HCT116 (cell line): ENCODE measurements at regions not wholly inside any gene's neighbourhood (a gene's known extent, or its start where the extent isn't known, plus 50 kb on each side); places are given as distances from the start of the nearest gene placed in this dataset.

Experiments
- ATAC-seq: fragments of 200-7000 bp; cut with Tn5 transposase; 2 replicates; pipeline ENCODE4 v1.9.1; 2020; ENCODE audit warnings: mild to moderate bottlenecking, moderate library complexity
- BruUV-seq: library from RNA; stranded (reverse); fragments of 400-500 nt; replicated peaks from 2 replicates; lab custom pipeline; 2021; lab: Mats Ljungman, UMichigan
- CTCF ChIA-PET: fragments of 300-600 bp; sonication (Branson Sonifier 250); formaldehyde crosslinking; loops from one replicate; lab custom pipeline; 2021; ENCODE audit warnings: antibody characterized with exemption; lab: Charles Lee
- POLR2A ChIA-PET: fragments of 300-600, 350-600 bp; sonication (Branson Sonifier 250); formaldehyde crosslinking; loops from one replicate; lab custom pipeline; 2021; ENCODE audit warnings: antibody characterized with exemption; lab: Charles Lee
- RAD21 ChIA-PET, 2 experiments: fragments of 300-600 bp; sonication (Branson Sonifier 250); formaldehyde crosslinking; loops; one replicate each; lab custom pipeline; 2023; ENCODE audit warnings: low total read pairs in 2 of 2; ENCODE audit not compliant: uncharacterized antibody in 2 of 2, unreplicated experiment in 2 of 2, low non-redundant PET in 1 of 2; lab: Charles Lee
- DNase-seq: peaks from one replicate; pipeline ENCODE4 v3.0.0-alpha.2; 2010; ENCODE audit warnings: low read depth, low spot score
- H2AFZ ChIP-seq: fragments of 200-600 bp; shearing (Covaris generic), sonication (generic); 2 replicates; pipeline ENCODE4 v1.6.1; 2017; ENCODE audit warnings: low read depth, mixed run types, mixed read lengths, antibody characterized with exemption, low read length; ENCODE audit not compliant: poor library complexity, severe bottlenecking
- H3K27ac ChIP-seq: 2 replicates; pipeline ENCODE4 v1.5.1; 2012; ENCODE audit warnings: low read depth, low read length
- H3K27me3 ChIP-seq: fragments of 200-600 bp; sonication (generic); 2 replicates; pipeline ENCODE4 v1.6.1; 2016; ENCODE audit warnings: mixed run types, low read length, mixed read lengths; ENCODE audit not compliant: insufficient read depth
- H3K36me3 ChIP-seq, 2 experiments: fragments of 200-500 bp in 1 of 2; fragments of 200-600 bp in 1 of 2; sonication (Bioruptor generic) in 1 of 2; sonication (generic) in 1 of 2; 2 replicates each; pipeline versions ENCODE4 v1.5.1 to v1.6.1; 2014 to 2016; ENCODE audit warnings: low read length in 2 of 2, inconsistent platforms in 1 of 2, mixed read lengths in 1 of 2, mixed run types in 1 of 2; ENCODE audit not compliant: insufficient read depth in 2 of 2, control insufficient read depth in 1 of 2
- H3K4me1 ChIP-seq, 2 experiments: fragments of 200-600 bp in 1 of 2; sonication (generic) in 1 of 2; 2 replicates each; pipeline versions ENCODE4 v1.5.1 to v1.6.1; 2012 to 2017; ENCODE audit warnings: low read length in 2 of 2, inconsistent platforms in 1 of 2, mild to moderate bottlenecking in 1 of 2, mixed read lengths in 1 of 2, mixed run types in 1 of 2, moderate library complexity in 1 of 2; ENCODE audit not compliant: insufficient read depth in 2 of 2, control insufficient read depth in 1 of 2
- H3K4me2 ChIP-seq: fragments of 200-600 bp; sonication (generic); 2 replicates; pipeline ENCODE4 v1.6.1; 2017; ENCODE audit warnings: mixed run types, low read length, mixed read lengths
- H3K4me3 ChIP-seq, 2 experiments: fragments of 200-600 bp in 1 of 2; sonication (generic) in 1 of 2; replicated peaks in 1 of 2; 2 replicates each; pipeline ENCODE4 v1.5.1; 2011 to 2016; ENCODE audit warnings: low read length in 2 of 2, control low read depth in 1 of 2, low read depth in 1 of 2, mild to moderate bottlenecking in 1 of 2, mixed read lengths in 1 of 2, mixed run types in 1 of 2
- H3K79me2 ChIP-seq: fragments of 200-600 bp; sonication (generic); 2 replicates; pipeline ENCODE4 v1.6.1; 2017; ENCODE audit warnings: mild to moderate bottlenecking, mixed run types, low read length, moderate library complexity, mixed read lengths; ENCODE audit not compliant: insufficient read depth
- H3K9ac ChIP-seq: fragments of 200-600 bp; sonication (generic); 2 replicates; pipeline ENCODE4 v1.6.1; 2016; ENCODE audit warnings: low read length, mixed read lengths
- H3K9me2 ChIP-seq: fragments of 200-600 bp; sonication (generic), shearing (Covaris generic); 2 replicates; pipeline ENCODE4 v1.6.1; 2017; ENCODE audit warnings: mixed run types, mild to moderate bottlenecking, moderate library complexity; ENCODE audit not compliant: insufficient read depth
- H3K9me3 ChIP-seq, 2 experiments: fragments of 200-500 bp in 1 of 2; fragments of 200-600 bp in 1 of 2; sonication (Bioruptor generic) in 1 of 2; sonication (generic) in 1 of 2; 2 replicates each; pipeline ENCODE4 v1.6.1; 2014 to 2017; ENCODE audit warnings: low read length in 2 of 2, mixed read lengths in 2 of 2, inconsistent platforms in 1 of 2, low read depth in 1 of 2, mild to moderate bottlenecking in 1 of 2, mixed run types in 1 of 2, moderate library complexity in 1 of 2; ENCODE audit not compliant: control insufficient read depth in 1 of 2, insufficient read depth in 1 of 2
- H4K20me1 ChIP-seq: fragments of 200-600 bp; sonication (generic), shearing (Covaris generic); 2 replicates; pipeline ENCODE4 v1.6.1; 2017; ENCODE audit warnings: mixed run types, mild to moderate bottlenecking, moderate library complexity; ENCODE audit not compliant: insufficient read depth
- CBX3 ChIP-seq: IDR thresholded peaks from 2 replicates; pipeline ENCODE4 v1.6.1; 2012; ENCODE audit warnings: low read depth
- CEBPB ChIP-seq: IDR thresholded peaks from 2 replicates; pipeline ENCODE4 v1.6.1; 2012; ENCODE audit warnings: low read depth
- EGR1 ChIP-seq: IDR thresholded peaks from 2 replicates; pipeline ENCODE4 v1.6.1; 2012; ENCODE audit warnings: low read depth
- EZH2 ChIP-seq: fragments of 200-600 bp; sonication (generic); IDR thresholded peaks from 2 replicates; pipeline ENCODE4 v1.6.1; 2017; ENCODE audit warnings: antibody characterized with exemption, mixed run types
- EZH2phosphoT487 ChIP-seq: fragments of 200-600 bp; IDR thresholded peaks from 2 replicates; pipeline ENCODE4 v1.6.1; 2018; ENCODE audit warnings: antibody characterized with exemption, borderline replicate concordance
- FOSL1 ChIP-seq: IDR thresholded peaks from 2 replicates; pipeline ENCODE4 v1.6.1; 2012; ENCODE audit warnings: low read depth
- JUND ChIP-seq: IDR thresholded peaks from 2 replicates; pipeline ENCODE4 v1.6.1; 2012
- POLR2A ChIP-seq: IDR thresholded peaks from 2 replicates; pipeline ENCODE4 v1.7.0; 2011; ENCODE audit warnings: borderline replicate concordance; ENCODE audit not compliant: insufficient read depth, insufficient read length; ENCODE audit errors: extremely low read depth
- RAD21 ChIP-seq: IDR thresholded peaks from 2 replicates; pipeline ENCODE4 v1.6.1; 2012; ENCODE audit warnings: low read depth, mild to moderate bottlenecking
- SP1 ChIP-seq: IDR thresholded peaks from 2 replicates; pipeline ENCODE4 v1.6.1; 2012; ENCODE audit warnings: low read depth
- ZNF274 ChIP-seq: fragments of 200-500 bp; sonication (Bioruptor generic); IDR thresholded peaks from 2 replicates; pipeline ENCODE4 v1.6.1; 2014; ENCODE audit warnings: mild to moderate bottlenecking, low read depth, low read length, inconsistent platforms
- intact Hi-C: fragments of 100-400 bp; cut with micrococcal nuclease; formaldehyde crosslinking; loops from 2 replicates; pipeline ENCODE4 v1.10.0; 2022
- TF ChIP-seq, protein P1 (sequence below): IDR thresholded peaks from 2 replicates; pipeline ENCODE4 v1.6.1; 2011; ENCODE audit warnings: mild to moderate bottlenecking, low read length, moderate library complexity; ENCODE audit not compliant: insufficient replicate concordance; ENCODE audit errors: extremely low read depth
- TF ChIP-seq, protein P2 (sequence below): IDR thresholded peaks from 2 replicates; pipeline ENCODE4 v1.6.1; 2012; ENCODE audit warnings: low read depth
- TF ChIP-seq, protein P3 (sequence below), 3 experiments: fragments of 200-600 bp in 1 of 3; sonication (generic) in 1 of 3; IDR thresholded peaks in 2 of 3; conservative IDR thresholded peaks in 1 of 3; 2 replicates each; pipeline ENCODE4 v1.5.1; 2012 to 2017; ENCODE audit warnings: low read depth in 2 of 3, low read length in 2 of 3, antibody characterized with exemption in 1 of 3, borderline replicate concordance in 1 of 3, control low read depth in 1 of 3, mild to moderate bottlenecking in 1 of 3, mixed read lengths in 1 of 3, mixed run types in 1 of 3, moderate library complexity in 1 of 3; ENCODE audit not compliant: insufficient read depth in 1 of 3

DNA sequence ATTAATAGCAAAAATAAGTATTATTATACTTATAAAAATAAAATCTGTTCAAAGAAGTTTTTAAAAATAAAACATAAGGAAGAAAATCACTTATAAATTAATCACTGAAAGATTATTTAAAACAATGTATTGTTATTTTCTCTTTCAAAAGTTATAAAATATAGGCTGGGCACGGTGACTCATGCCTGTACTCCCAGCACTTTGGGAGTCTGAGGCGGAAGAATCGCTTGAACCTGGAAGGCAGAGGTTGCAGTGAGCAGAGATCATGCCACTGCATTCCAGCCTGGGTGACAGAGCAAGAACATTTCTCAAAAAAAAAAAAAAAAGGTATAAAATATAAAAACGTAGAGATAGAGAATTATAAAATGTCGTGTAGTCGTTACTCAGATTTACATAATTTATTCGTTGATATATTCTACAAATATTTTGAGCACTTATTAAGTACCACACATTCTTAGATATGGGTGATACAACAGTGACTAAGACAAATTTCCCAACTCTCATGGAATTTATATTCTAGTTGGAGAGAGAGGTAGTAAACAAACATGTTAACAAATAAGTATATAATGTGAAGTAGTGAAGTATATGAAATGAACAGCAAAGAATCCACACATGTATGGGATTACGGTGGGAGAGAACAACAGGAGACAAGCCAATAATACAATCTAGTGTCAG, 1030.0 kb downstream of the SORCS1 start:
- CTCF ChIA-PET, result no interaction called here
- Histone ChIP-seq H3K4me1 (no peaks in the 10 kb centered on the region), H3K9me3 (peaks cover 19 to 37% of the 10 kb centered on the region in 2 experiments), H3K27ac (no peak overlapping the region), H3K4me2 (no peak overlapping the region), H3K79me2 (no peaks in the 10 kb centered on the region), H3K4me3 (no peak overlapping the region), H4K20me1 (no peaks in the 10 kb centered on the region), H3K9ac (no peak overlapping the region), H3K36me3 (no peaks in the 10 kb centered on the region), H3K27me3 (no peaks in the 10 kb centered on the region), H3K9me2 (no peaks in the 10 kb centered on the region), H2AFZ (no peak overlapping the region)
- ATAC-seq (no peak), DNase-seq (no peak)
- RAD21 ChIA-PET, result no interaction called here
- intact Hi-C loops, result no loop called here
- POLR2A ChIA-PET, result no interaction called here
- no TSS peak for BruUV-seq
- no peak for TF ChIP-seq SP1

DNA sequence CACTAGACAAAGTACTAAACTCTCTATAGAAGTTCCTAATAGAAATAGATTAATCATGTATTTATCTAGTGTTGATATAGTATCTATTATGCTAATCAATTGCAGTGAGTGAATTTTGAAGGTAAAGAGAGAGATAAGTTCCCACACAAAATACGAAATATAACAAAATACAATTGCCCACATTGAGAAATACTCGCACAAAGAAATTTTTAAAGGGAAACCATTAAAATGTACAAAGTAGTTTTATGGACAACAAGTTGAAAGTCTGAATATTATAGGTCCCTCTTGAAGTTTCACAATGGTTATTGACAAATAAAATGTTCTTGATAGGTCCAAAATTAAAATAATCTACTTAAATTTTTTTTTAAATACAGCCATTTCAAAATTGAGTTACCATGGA, 1031.1 kb downstream of the SORCS1 start:
- H3K27ac ChIP-seq, result no peak overlapping the region
- H3K4me2 ChIP-seq, result no peak overlapping the region
- DNase-seq, result no peak
- no peaks in the 10 kb centered on the region for H3K27me3 ChIP-seq
- intact Hi-C loops, result no loop called here
- no peaks in the 10 kb centered on the region for H3K9me2 ChIP-seq
- no TSS peak for BruUV-seq
- H2AFZ ChIP-seq, result no peak overlapping the region
- no peak overlapping the region for H3K4me3 ChIP-seq
- no peak for ATAC-seq
- CTCF ChIA-PET, result no interaction called here
- peaks cover 29 to 41% of the 10 kb centered on the region in 2 experiments for H3K9me3 ChIP-seq
- no peaks in the 10 kb centered on the region for H3K36me3 ChIP-seq
- H4K20me1 ChIP-seq, result no peaks in the 10 kb centered on the region
- RAD21 ChIA-PET, result no interaction called here
- H3K79me2 ChIP-seq, result no peaks in the 10 kb centered on the region
- no peaks in the 10 kb centered on the region for H3K4me1 ChIP-seq
- POLR2A ChIA-PET, result no interaction called here
- no peak overlapping the region for H3K9ac ChIP-seq
- TF ChIP-seq, protein P1, sequence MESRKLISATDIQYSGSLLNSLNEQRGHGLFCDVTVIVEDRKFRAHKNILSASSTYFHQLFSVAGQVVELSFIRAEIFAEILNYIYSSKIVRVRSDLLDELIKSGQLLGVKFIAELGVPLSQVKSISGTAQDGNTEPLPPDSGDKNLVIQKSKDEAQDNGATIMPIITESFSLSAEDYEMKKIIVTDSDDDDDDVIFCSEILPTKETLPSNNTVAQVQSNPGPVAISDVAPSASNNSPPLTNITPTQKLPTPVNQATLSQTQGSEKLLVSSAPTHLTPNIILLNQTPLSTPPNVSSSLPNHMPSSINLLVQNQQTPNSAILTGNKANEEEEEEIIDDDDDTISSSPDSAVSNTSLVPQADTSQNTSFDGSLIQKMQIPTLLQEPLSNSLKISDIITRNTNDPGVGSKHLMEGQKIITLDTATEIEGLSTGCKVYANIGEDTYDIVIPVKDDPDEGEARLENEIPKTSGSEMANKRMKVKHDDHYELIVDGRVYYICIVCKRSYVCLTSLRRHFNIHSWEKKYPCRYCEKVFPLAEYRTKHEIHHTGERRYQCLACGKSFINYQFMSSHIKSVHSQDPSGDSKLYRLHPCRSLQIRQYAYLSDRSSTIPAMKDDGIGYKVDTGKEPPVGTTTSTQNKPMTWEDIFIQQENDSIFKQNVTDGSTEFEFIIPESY, result no peak
- TF ChIP-seq, protein P2, sequence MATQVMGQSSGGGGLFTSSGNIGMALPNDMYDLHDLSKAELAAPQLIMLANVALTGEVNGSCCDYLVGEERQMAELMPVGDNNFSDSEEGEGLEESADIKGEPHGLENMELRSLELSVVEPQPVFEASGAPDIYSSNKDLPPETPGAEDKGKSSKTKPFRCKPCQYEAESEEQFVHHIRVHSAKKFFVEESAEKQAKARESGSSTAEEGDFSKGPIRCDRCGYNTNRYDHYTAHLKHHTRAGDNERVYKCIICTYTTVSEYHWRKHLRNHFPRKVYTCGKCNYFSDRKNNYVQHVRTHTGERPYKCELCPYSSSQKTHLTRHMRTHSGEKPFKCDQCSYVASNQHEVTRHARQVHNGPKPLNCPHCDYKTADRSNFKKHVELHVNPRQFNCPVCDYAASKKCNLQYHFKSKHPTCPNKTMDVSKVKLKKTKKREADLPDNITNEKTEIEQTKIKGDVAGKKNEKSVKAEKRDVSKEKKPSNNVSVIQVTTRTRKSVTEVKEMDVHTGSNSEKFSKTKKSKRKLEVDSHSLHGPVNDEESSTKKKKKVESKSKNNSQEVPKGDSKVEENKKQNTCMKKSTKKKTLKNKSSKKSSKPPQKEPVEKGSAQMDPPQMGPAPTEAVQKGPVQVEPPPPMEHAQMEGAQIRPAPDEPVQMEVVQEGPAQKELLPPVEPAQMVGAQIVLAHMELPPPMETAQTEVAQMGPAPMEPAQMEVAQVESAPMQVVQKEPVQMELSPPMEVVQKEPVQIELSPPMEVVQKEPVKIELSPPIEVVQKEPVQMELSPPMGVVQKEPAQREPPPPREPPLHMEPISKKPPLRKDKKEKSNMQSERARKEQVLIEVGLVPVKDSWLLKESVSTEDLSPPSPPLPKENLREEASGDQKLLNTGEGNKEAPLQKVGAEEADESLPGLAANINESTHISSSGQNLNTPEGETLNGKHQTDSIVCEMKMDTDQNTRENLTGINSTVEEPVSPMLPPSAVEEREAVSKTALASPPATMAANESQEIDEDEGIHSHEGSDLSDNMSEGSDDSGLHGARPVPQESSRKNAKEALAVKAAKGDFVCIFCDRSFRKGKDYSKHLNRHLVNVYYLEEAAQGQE, result no peak
- TF ChIP-seq EZH2 (no peak), EZH2phosphoT487 (no peak), ZNF274 (no peak), EGR1 (no peak), CBX3 (no peak), CEBPB (no peak), FOSL1 (no peak), POLR2A (no peak), RAD21 (no peak), JUND (no peak)
- TF ChIP-seq, protein P3, sequence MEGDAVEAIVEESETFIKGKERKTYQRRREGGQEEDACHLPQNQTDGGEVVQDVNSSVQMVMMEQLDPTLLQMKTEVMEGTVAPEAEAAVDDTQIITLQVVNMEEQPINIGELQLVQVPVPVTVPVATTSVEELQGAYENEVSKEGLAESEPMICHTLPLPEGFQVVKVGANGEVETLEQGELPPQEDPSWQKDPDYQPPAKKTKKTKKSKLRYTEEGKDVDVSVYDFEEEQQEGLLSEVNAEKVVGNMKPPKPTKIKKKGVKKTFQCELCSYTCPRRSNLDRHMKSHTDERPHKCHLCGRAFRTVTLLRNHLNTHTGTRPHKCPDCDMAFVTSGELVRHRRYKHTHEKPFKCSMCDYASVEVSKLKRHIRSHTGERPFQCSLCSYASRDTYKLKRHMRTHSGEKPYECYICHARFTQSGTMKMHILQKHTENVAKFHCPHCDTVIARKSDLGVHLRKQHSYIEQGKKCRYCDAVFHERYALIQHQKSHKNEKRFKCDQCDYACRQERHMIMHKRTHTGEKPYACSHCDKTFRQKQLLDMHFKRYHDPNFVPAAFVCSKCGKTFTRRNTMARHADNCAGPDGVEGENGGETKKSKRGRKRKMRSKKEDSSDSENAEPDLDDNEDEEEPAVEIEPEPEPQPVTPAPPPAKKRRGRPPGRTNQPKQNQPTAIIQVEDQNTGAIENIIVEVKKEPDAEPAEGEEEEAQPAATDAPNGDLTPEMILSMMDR (IDR thresholded peaks at IDR 0.05 in 2 of 3, conservative IDR thresholded peaks at IDR 0.05 in 1 of 3; ENCODE audit: borderline replicate concordance in 1 of 3, insufficient read depth in 1 of 3, low read depth in 2 of 3, low read length in 2 of 3), result no peak
